ENCODE measurements at regions not wholly inside any gene's neighbourhood (a gene's known extent, or its start where the extent isn't known, plus 50 kb on each side); places are given as distances from the start of the nearest gene placed in this dataset.
"Not testable (repeated sequence)": the region's sequence is repeated elsewhere in the genome, so short reads cannot be mapped to it uniquely, and the experiment has no call there.

DNA sequence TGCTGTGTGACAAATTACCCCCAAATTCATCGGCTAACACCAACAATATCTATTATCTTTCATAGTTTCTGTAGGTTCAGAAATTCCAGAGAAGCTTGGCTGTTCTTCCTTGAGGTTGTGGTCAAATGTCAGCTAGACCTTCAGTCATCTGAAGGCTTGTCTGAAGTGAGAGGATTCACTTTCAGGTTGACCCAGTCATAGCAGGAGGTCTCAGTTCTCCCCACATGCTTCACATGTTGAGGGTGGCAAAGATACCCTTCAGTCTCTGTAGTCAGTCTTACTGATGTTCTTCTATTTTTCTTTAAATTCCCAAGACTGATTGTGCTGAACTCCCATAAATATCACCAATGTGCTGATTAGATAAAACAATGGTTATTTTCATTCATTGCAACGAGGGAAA is 1692.0 kb downstream of the REEP3 start:
- DNase-seq, result no peak

DNA sequence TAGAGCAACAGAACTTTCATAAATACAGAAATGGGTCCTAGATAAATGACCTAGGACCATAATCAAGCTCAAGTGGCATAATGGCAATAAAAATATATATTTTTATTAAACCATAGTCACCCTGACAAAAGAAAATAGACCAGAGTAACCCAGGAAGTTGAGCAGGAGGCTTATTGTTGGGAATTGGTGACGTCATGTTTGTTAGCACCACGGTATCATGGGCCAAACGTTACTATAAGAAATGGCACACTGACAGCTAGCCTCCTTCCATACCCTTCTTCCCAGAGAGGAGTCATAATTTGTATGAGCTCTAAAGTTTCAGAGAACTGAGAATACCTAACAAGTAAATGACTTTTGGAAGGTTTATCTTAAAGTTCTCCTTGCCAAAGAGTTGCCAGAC is 1698.2 kb downstream of the REEP3 start:
- DNase-seq, result no peak

DNA sequence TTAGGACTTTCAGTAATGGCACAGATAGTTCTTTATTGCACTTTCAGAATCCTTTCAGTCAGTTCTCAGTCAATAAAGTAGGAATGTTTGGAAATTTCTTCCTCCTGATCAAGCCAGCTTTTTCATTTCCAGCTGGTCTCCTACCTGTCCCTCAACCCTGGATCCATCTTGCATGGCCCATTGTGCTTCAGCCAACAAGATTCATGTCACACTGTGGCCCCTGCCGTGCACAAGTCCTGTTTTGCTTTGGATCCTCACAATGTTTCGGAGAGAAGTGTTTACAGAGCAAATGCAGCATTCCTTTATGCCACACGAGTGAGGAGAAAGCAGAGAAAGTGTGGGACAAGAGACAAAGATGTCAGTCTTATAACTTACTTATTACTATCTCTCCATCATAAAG is 1694.7 kb upstream of the LRRTM3 start:
- DNase-seq, result no peak

DNA sequence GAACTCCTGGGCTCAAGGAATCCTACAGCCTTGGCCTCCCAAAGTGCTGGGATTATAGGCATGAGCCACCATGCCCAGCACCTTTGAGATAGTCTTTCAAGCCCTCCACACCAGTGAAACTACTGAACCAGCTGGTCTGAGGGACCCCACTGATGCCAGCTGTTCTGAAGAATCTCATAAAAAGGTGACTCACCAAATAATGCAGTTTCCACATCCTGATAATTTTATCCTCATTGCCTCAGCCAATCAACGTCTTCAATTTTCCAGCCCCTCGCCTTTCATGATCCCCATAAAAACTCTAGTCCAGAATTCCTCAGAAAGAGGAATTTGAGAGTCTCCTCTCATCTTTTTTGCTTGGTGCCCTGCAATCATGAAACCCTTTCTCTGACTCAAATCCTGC is 1691.6 kb upstream of the LRRTM3 start:
- DNase-seq, result no peak

DNA sequence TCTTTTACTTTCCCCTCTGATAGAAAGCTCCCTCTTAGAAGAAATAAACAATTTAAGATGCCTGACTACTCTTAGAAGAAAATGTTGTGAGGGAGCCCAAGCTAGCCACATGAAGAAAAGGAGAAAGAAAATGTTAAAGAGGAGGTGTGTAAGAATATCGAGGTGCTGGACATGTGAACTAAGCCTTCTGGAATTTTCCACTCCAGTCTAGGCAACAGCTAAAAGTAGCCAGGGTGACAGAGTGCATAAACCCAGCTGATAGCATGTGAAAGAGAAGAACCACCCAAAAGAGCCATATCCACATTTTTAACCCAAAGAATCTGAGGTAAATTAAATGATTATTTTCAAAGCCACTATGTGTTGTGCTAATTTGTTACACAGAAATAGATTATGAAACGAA is 1690.6 kb upstream of the LRRTM3 start:
- DNase-seq, result no peak

DNA sequence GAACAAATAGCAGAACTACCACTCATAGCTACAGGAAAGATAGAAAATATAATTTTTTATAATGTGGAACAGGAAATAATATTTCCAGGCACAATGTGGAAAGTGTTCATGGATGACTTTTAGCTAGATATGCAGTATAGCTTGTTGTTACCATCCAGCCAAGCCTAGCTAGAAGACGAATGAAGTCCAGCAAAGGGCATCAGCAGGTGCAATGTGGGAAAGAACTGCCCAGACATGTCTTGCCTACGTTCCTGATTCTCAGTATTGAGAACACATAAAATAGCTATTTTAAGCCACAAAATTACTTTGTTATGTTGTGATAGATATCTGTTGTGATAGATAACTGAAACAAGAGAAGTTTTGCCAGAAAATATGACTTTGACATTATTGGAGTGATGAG is 1690.0 kb upstream of the LRRTM3 start:
- no peak for DNase-seq

DNA sequence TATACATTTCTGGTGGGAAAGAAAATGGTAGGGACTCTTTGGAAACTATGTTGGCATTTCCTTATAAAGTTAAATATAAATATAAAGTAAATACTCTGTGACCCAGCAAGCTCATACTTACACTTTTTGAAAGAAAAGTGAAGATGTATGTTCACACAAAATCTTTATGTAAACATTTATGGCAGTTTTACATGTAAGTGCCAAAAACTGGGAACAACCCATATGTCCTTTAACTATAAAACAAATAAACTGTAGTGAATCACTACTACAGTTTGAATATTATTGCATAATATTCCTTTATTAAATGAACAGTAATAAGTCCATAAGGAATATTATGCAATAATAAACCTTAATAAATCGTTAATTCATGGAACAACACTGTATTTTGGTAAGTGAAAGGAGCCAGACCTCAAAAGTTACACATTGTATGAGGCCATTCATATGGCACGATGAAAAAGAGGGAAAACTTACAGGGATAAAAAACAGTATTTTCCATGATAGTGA is 1660.3 kb upstream of the LRRTM3 start:
- DNase-seq, result no peak

DNA sequence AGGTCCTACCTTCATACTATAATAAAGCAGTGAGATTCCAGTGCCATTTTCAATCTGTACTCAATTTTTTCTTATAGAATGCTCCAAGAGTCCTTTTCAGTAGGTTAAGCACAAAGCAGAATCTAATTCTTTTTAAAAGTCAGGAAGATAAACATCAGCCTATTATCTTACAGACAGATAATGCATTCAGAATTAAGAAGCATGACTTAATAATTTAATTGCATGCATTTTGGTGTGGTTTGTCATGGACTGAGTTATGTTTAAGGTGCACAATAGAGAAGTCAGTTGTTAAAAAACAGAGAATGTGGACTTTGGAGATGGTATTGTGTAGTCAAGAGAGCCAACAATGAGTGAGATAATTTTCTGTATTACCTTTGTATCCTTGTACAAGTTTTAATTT is 1656.3 kb upstream of the LRRTM3 start:
- not testable (repeated sequence) for DNase-seq

DNA sequence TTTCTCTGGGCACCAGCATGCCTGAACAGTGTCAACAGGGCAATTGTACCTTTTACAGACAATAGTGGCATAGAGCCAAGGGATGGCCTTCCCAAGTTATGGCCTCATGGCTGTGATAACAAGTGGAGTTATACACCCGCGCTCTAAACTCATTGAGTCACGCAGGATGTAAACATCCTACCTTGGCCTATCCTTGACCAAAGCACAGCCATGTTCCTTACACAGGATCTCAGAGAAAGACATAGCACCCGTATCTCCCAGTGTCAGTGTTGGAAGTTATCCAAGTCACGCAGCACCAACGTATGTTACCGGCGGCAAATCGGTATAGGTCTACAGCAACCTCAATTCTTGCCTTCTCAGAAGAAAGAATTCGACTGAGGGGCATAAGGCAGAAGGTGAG is 1654.9 kb upstream of the LRRTM3 start:
- no peak for DNase-seq

DNA sequence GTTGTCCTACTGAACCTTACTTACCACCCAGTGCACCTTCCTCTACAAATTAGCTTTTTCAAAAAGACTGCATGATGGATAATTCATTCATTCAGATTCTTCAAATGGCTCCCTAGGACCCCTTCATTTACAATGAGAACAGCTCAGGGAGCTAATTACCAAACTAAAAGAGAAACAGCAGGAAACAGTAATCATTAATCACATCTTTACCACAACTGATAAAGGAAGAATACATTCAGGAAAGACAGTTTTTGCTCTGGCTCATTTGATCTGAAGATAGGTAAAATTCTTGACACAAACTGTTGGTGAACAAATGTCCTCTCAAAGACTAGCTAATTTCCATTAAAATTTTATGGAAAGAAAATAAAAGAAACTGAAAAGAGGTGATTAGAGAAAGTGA is 1652.7 kb upstream of the LRRTM3 start:
- no peak for DNase-seq

DNA sequence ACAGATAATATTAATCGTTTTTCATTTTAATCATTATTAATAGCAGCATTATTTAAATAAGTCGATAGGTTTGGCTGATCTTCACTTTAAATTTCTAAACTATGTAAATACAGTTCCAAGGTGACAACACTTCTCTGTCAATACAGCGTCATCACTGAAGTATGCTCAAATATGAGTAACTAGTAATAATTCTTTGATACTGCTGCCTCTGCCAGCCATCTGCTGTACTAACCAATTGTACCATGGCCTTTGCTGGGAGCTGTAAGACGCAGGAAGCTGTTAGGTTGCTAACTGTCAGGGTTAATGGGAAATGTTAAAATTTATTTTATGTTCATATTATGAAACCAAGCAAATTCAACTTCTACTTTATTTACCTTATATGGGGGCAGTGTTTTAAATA is 1650.5 kb upstream of the LRRTM3 start:
- no peak for DNase-seq

DNA sequence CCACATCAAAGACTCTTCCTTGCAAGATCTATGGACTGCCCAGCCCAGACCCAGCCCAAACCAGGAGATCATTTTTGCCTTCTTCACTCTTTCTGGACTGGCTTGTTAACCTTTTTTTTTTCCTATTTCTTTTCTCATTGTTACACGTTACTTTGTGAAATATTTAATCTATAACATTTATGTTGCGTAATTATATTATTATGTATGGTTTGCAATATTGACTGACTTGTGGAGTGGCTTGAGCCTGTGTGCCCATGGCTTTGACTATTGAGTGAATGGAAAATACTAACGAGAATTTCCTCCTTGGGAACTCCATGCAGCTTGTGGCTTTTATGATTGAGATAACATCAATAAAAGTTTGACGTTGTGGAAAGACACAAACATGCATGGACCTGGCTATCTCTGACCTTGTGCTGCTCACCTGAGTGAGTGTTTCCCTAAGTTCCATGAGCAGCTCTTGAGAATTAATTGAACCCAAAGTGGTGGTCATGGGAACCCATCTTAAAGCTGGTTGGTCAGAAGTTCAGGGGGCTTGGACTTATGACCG is 1641.3 kb upstream of the LRRTM3 start:
- DNase-seq, result no peak

DNA sequence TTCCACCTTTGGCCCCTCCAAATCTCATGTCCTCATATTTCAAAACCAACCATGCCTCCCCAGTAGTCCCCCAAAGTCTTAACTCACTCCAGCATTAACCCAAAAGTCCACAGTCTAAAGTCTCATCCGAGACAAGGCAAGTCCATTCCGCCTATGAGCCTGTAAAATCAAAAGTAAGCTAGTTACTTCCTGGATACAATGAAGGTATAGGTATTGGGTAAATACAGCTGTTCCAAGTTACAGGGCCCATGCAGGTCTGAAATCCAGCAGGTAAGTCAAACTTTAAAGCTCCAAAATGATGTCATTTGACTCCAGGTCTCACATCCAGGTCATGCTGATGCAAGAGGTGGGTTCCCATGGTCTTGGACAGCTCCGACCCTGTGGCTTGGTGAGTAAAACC is 1640.1 kb upstream of the LRRTM3 start:
- not testable (repeated sequence) for DNase-seq

DNA sequence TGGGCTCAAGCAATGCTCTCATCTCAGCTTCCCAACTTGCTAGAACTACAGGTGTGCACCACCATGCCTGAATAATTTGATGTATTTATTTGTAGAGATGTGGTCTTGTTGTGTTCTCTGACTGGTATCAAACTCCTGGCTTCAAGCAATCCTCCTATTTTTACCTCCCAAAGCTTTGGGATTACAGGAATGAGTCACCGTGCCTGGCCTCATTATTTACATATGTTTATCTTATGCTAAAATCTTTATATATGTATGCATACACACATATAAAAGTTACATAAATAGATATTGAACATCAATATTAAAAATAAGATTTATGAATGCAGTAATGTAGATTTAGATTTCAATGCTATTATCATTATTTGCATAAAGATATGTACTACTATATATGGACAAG is 1634.5 kb upstream of the LRRTM3 start:
- no peak for DNase-seq

DNA sequence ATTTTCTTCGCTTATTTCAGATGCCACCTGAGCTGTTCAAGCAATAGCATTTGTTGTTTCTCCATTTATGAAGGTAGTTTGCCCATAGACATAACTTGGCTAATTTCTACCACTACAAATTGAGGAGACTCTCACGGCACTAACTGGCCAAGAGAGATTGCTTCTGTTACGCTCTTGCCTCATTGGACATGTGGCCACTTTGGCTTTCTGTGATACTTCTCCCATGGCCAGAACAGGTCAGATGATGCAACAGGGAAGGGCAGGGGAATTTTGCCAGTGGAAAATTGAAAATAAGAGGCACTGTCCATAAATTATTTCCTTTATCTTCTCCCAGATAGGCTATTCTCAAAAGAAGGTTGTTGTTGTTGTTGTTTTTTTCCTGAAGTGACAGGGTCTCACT is 1633.3 kb upstream of the LRRTM3 start:
- no peak for DNase-seq

DNA sequence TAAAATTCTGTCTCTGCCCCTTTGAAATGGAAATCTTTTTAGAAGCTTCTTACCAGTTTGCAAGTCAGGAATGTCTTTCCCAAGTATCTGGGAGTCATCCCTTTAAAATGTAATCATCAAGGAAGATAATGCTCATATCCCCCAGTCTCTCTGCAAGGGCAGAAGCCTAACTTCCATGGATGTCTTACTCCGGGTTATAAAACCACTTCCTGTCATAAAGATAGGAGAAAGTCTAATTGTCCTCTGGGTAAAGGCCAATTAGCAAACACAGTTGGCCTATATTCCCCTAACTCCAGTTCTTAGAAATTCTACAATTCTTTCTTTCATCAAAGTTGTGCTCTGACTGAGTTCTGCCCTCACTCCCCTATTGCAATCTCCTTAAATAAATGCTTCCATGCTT is 1631.5 kb upstream of the LRRTM3 start:
- no peak for DNase-seq

DNA sequence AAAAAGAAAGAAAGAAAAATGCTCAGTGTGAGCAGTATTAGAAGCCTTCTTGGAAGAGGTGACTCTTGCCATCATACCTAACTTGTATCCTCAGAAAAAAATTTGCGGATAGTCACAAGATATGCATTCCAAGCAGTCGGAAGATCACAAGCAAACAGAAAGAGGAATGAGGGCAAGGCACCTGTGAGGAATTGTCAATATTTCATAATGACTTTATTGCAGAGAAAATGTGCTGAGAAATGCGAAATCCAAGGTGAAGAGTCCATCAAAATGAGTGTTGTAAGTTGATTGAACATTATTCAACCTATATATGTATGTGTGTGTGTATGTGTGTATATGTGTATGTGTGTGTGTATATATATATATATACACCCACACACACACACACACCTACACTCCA is 1624.7 kb upstream of the LRRTM3 start:
- no peak for DNase-seq

DNA sequence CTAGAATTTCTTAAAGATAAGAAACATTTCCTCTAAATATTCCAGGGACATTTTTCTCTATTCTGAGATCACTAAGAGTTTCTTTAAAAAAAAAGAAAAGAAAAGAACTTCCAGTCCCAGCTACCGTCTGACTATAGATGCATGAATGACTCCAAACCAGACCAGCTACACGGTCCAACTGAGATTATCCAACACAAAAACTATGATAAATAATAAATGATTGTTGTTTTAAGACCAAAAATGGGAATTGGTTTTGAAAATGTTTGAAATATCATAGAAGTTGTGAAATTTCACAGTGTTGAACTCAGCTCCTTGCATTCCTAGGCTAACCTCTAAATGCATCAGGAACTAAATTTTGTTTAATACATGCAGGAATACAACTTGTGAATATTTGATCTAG is 1619.6 kb upstream of the LRRTM3 start:
- no peak for DNase-seq

DNA sequence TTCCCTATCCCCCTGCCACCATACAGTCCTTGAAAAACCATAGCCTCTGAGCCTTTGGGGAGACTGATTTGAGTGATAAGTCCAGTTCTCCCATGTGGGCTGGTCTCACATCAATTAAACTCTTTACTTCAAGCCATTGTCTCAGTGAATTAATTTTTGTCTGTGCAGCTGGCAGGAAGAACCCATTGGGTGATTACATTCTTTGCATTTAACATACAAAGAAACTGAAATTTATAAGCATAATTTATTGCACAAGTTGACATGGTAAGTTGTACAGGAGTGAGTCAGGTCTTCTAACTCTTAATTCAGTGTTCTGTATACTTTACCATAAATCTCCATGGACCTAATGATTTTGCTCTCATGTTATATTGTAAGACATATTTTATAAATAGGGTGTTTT is 1613.0 kb upstream of the LRRTM3 start:
- DNase-seq, result no peak

DNA sequence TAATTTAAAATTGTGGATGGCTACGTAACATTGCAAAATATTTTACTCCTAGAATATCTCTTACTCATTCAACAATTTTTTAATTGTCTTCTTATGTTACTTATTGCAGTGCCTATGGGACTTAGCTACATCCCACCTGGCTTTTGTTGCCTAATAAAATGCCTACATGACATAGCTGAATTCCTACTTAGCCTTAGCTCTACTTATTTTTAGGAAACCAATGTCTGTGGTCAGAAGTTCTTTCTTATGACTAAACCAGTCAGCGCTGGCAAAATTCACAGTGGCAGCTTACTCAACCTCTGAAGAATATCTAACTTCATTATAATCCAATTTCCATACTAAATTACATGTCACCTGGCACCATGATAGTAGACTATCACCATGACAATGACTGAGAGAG is 1612.4 kb upstream of the LRRTM3 start:
- no peak for DNase-seq

DNA sequence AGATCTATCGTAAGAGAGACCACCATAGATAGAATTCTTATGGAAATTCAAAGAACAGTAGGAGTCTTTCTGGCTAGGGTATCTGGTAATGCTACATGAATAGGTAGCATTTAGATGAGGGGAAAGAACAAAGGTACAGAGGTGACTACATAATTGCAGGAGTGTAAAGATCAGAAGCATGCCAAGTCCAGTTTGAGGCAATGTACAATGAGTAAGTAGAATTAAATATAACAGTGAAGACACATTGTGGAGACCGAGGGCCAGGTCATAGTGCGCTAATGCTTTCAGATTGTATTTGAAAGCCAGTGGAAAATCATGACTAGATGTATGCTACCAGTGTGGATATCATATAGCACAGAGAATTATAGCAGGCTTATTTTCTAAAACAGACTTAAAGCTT is 1611.6 kb upstream of the LRRTM3 start:
- no peak for DNase-seq

DNA sequence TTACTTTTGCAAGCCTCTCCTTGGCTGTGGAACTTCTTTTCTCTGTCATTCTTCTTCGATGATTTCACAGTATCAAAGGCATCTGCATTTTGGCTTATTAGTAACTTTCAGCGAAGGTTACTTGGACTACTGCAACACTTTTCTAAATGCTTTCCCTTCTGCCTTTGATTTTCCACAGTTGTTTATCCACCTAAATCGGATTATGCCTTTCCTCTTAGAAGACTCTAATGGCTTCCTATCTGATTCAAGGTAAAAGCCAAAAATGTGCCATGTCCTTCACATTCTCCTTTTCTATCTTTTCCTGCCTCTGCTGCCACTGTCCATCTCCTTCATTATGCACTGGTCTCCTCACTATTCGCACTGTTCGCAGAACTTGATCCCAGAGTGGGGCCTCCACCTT is 1606.3 kb upstream of the LRRTM3 start:
- no peak for DNase-seq

DNA sequence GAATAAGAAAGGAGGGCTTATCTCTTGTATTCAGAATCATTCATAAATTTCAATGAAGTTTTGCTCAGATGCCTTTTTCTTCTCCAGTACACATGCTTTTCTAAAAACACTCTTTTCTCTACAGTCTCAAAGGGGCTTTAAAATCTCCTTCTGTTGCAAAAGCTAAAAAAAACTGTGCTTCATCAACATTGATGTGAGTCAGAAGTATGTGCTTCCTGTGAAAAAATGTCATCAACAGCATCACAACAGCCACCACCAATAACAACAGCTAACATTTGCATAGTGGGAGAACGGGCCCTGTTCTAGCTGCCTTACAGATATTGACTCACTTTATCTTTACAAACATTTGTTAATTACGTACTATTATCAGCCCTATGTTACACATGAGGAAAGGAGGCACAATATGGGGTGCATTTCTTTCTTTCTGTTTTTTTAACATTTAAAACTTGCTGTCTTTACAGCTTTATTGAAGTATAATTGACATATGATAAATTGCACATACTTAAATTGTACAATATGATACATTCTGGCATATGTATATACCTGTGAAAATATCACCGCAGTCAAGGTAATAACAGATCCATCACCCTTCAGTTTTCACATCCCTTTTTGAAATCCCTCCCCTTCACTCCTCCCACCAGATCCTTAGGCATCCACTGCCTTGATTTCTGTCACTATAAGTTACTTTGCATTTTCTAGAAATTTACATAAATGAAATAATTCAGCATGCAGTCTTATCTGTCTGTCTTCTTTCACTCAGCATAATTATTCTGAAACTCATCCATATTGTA is 1605.4 kb upstream of the LRRTM3 start:
- DNase-seq, result no peak

DNA sequence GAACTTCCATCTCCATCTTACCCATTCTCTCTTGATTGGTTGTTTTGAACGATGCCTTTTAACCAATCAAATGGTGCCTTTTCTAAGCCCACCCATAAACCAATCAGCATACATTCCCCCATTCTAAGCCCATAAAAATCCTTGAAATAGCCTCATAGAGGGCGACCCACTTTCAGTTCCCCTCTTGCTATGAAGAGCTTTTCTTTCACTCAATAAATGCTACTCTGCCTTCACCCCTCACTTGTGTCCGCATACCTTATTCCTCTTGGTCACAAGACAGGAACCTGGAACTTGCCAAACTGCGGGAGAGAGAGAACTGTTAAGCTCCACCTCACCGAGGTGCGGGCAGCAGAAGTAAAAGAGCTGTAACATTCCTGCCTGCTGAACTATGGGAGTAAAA is 1602.0 kb upstream of the LRRTM3 start:
- no peak for DNase-seq

DNA sequence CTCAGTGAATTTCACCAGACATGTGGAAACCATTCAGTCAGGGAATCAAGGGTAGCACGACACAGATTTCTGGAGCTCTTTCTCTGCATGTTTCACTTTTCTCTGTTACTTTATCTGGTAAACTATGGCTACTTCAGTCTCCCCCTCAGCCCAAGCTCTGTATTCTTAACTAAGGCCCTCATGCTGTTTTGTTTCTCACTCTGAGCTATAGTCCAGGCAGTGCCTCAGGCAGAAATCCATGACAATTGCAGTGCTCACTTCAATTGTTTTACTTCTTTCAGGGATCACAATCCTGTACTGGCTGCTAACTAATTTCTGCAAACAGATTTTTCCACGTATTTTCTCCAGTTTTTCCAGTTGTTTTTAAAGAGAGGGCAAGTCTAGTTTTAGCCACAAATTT is 1599.9 kb upstream of the LRRTM3 start:
- DNase-seq, result no peak
